ENCODE measurements at regions not wholly inside any gene's neighbourhood (a gene's known extent, or its start where the extent isn't known, plus 50 kb on each side); places are given as distances from the start of the nearest gene placed in this dataset.

GRCh38 chr2:5955921-5956320 is 263.7 kb downstream of the SOX11 start:
- TF ChIP-seq CTCF (IDR thresholded peaks at IDR 0.05; ENCODE audit: poor library complexity) (no peak), EZH2phosphoT487 (IDR thresholded peaks at IDR 0.05; ENCODE audit: low read depth, severe bottlenecking, unreplicated experiment) (no peak), EZH2 (IDR thresholded peaks at IDR 0.05; ENCODE audit: borderline replicate concordance) (no peak)

Measured in hepatocyte (in vitro differentiated cells).